OCI-LY1 (cell line): ENCODE measurements at regions not wholly inside any gene's neighbourhood (a gene's known extent, or its start where the extent isn't known, plus 50 kb on each side); places are given as distances from the start of the nearest gene placed in this dataset.
"Not testable (repeated sequence)": the region's sequence is repeated elsewhere in the genome, so short reads cannot be mapped to it uniquely, and the experiment has no call there.

Experiments
- H2AFZ ChIP-seq: fragments of 200-600 bp; sonication (generic), shearing (Covaris generic); 2 replicates; pipeline ENCODE4 v1.6.0; 2014; ENCODE audit warnings: antibody characterized with exemption, mild to moderate bottlenecking, low read length
- H3F3A ChIP-seq: fragments of 200-600 bp; sonication (generic), shearing (Covaris generic); 2 replicates; pipeline ENCODE4 v1.6.0; 2014; ENCODE audit warnings: mild to moderate bottlenecking, antibody characterized with exemption, low read length, moderate library complexity; ENCODE audit not compliant: insufficient read depth
- H3K27ac ChIP-seq: fragments of 200-600 bp; sonication (generic); 2 replicates; pipeline ENCODE4 v1.5.1; 2014; ENCODE audit warnings: low read length, mixed run types, mild to moderate bottlenecking, low read depth; ENCODE audit not compliant: poor library complexity, severe bottlenecking
- H3K27me3 ChIP-seq: fragments of 200-600 bp; sonication (generic); 2 replicates; pipeline ENCODE4 v1.6.0; 2014; ENCODE audit warnings: antibody characterized with exemption, mild to moderate bottlenecking, low read length, moderate library complexity; ENCODE audit not compliant: insufficient read depth
- H3K36me3 ChIP-seq: fragments of 200-600 bp; sonication (generic); 2 replicates; pipeline ENCODE4 v1.6.1; 2014; ENCODE audit warnings: mild to moderate bottlenecking, antibody characterized with exemption, low read length, moderate library complexity, mixed read lengths; ENCODE audit not compliant: insufficient read depth
- H3K4me1 ChIP-seq: fragments of 200-600 bp; sonication (generic); 2 replicates; pipeline ENCODE4 v1.5.1; 2014; ENCODE audit warnings: mild to moderate bottlenecking, low read length, moderate library complexity; ENCODE audit not compliant: insufficient read depth, severe bottlenecking
- H3K4me2 ChIP-seq: fragments of 200-600 bp; sonication (generic), shearing (Covaris generic); 2 replicates; pipeline ENCODE4 v1.6.1; 2014; ENCODE audit warnings: low read length
- H3K4me3 ChIP-seq: fragments of 200-600 bp; sonication (generic); 2 replicates; pipeline ENCODE4 v1.5.1; 2014; ENCODE audit warnings: low read length, low read depth, mild to moderate bottlenecking, mixed read lengths; ENCODE audit not compliant: poor library complexity, severe bottlenecking
- H3K79me2 ChIP-seq: fragments of 200-600 bp; shearing (Covaris generic); 2 replicates; pipeline ENCODE4 v1.6.1; 2016; ENCODE audit warnings: mixed run types, low read length, mixed read lengths; ENCODE audit not compliant: insufficient read depth
- H3K9ac ChIP-seq: fragments of 200-600 bp; sonication (generic), shearing (Covaris generic); 2 replicates; pipeline ENCODE4 v1.6.1; 2014; ENCODE audit warnings: mild to moderate bottlenecking, low read length, mixed read lengths
- H3K9me2 ChIP-seq: fragments of 200-600 bp; sonication (generic), shearing (Covaris generic); 2 replicates; pipeline ENCODE4 v1.6.1; 2014; ENCODE audit warnings: low read depth, mild to moderate bottlenecking, low read length, mixed read lengths
- H3K9me3 ChIP-seq: fragments of 200-600 bp; shearing (Covaris generic); 2 replicates; pipeline ENCODE4 v1.6.1; 2014; ENCODE audit warnings: low read length, mixed read lengths
- H4K20me1 ChIP-seq: fragments of 200-600 bp; sonication (generic), shearing (Covaris generic); 2 replicates; pipeline ENCODE4 v1.6.0; 2016; ENCODE audit warnings: mild to moderate bottlenecking, low read length; ENCODE audit not compliant: insufficient read depth
- EZH2 ChIP-seq: fragments of 200-600 bp; sonication (generic), shearing (Covaris generic); IDR thresholded peaks from 2 replicates; pipeline ENCODE4 v1.8.0; 2017; ENCODE audit warnings: borderline replicate concordance, mixed run types, mild to moderate bottlenecking, antibody characterized with exemption, low read length, moderate library complexity, mixed read lengths
- TF ChIP-seq, protein P1 (sequence below): fragments of 200-600 bp; sonication (generic), shearing (Covaris generic); IDR thresholded peaks from 2 replicates; pipeline ENCODE4 v1.5.1; 2017; ENCODE audit warnings: mild to moderate bottlenecking, antibody characterized with exemption, low read length, moderate library complexity, mixed read lengths

GRCh38 chr5:159680095-159680494 lies 236.2 kb upstream of the ADRA1B start:
- TF ChIP-seq, protein P1, sequence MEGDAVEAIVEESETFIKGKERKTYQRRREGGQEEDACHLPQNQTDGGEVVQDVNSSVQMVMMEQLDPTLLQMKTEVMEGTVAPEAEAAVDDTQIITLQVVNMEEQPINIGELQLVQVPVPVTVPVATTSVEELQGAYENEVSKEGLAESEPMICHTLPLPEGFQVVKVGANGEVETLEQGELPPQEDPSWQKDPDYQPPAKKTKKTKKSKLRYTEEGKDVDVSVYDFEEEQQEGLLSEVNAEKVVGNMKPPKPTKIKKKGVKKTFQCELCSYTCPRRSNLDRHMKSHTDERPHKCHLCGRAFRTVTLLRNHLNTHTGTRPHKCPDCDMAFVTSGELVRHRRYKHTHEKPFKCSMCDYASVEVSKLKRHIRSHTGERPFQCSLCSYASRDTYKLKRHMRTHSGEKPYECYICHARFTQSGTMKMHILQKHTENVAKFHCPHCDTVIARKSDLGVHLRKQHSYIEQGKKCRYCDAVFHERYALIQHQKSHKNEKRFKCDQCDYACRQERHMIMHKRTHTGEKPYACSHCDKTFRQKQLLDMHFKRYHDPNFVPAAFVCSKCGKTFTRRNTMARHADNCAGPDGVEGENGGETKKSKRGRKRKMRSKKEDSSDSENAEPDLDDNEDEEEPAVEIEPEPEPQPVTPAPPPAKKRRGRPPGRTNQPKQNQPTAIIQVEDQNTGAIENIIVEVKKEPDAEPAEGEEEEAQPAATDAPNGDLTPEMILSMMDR: no peak
- no peak for TF ChIP-seq EZH2
- no peaks in the 10 kb centered on the region for H3K9me3 ChIP-seq
- no peaks in the 10 kb centered on the region for H3F3A ChIP-seq
- H3K4me2 ChIP-seq: no peak overlapping the region
- H2AFZ ChIP-seq: no peak overlapping the region
- H4K20me1 ChIP-seq: no peaks in the 10 kb centered on the region
- H3K4me3 ChIP-seq: no peak overlapping the region
- no peaks in the 10 kb centered on the region for H3K36me3 ChIP-seq
- no peak overlapping the region for H3K27ac ChIP-seq
- no peaks in the 10 kb centered on the region for H3K9me2 ChIP-seq
- H3K79me2 ChIP-seq: no peaks in the 10 kb centered on the region
- H3K4me1 ChIP-seq: no peaks in the 10 kb centered on the region
- H3K27me3 ChIP-seq: no peaks in the 10 kb centered on the region
- H3K9ac ChIP-seq: no peak overlapping the region

- Histone ChIP-seq H3K4me2 (no peak overlapping the region), H2AFZ (no peak overlapping the region), H3K36me3 (no peaks in the 10 kb centered on the region), H3K9me2 (no peaks in the 10 kb centered on the region), H3K9me3 (no peaks in the 10 kb centered on the region), H3K4me1 (no peaks in the 10 kb centered on the region), H3K27ac (no peak overlapping the region), H3F3A (no peaks in the 10 kb centered on the region), H4K20me1 (no peaks in the 10 kb centered on the region), H3K9ac (no peak overlapping the region), H3K79me2 (no peaks in the 10 kb centered on the region), H3K4me3 (no peak overlapping the region), H3K27me3 (no peaks in the 10 kb centered on the region)
- TF ChIP-seq, protein P1: no peak
- TF ChIP-seq EZH2: no peak
Measured at GRCh38 chr5:159681661-159682060, 234.6 kb upstream of the ADRA1B start.

DNA sequence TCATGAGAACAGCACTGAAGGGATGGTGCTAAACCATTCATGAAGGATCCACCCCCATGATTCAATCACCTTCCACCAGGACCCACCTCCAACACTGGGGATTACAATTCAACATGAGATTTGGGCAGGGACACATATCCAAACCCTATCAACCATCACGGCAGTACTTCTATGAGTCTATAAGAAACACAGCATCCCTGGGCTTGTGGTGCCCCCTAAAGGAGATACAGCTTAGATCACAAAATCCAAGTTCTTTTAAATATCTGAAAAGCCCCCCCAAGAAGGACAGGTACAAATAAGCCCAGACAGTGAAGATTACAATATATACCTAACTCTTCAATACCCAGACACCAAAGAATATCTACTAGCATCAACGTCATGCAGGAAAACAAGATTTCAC lies 233.7 kb upstream of the ADRA1B start:
- Histone ChIP-seq H3K4me2 (no peak overlapping the region), H3K36me3 (no peaks in the 10 kb centered on the region), H3K27ac (no peak overlapping the region), H3K9ac (no peak overlapping the region), H3K4me1 (no peaks in the 10 kb centered on the region), H2AFZ (no peak overlapping the region), H4K20me1 (no peaks in the 10 kb centered on the region), H3K79me2 (no peaks in the 10 kb centered on the region), H3F3A (no peaks in the 10 kb centered on the region), H3K9me3 (no peaks in the 10 kb centered on the region), H3K27me3 (no peaks in the 10 kb centered on the region), H3K9me2 (no peaks in the 10 kb centered on the region), H3K4me3 (no peak overlapping the region)
- TF ChIP-seq EZH2: no peak
- TF ChIP-seq, protein P1: peak; percentile 23; the same call in 1 of the 2 replicates

DNA sequence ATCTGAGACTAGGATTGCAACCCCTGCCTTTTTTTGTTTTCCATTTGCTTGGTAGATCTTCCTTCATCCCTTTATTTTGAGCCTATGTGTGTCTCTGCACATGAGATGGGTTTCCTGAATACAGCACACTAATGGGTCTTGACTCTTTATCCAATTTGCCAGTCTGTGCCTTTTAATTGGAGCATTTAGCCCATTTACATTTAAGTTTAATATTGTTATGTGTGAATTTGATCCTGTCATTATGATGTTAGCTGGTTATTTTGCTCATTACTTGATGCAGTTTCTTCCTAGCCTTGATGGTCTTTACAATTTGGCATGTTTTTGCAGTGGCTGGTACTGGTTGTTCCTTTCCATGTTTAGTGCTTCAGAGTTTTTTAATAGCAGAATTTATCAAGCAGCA lies 228.4 kb upstream of the ADRA1B start:
- not testable (repeated sequence) for H3K4me3 ChIP-seq, H3F3A ChIP-seq, H3K27me3 ChIP-seq, H2AFZ ChIP-seq, H3K9me3 ChIP-seq, H3K9ac ChIP-seq, H3K9me2 ChIP-seq, H4K20me1 ChIP-seq, H3K4me1 ChIP-seq, H3K36me3 ChIP-seq, H3K79me2 ChIP-seq, H3K4me2 ChIP-seq, H3K27ac ChIP-seq
